ENCODE measurements at regions not wholly inside any gene's neighbourhood (a gene's known extent, or its start where the extent isn't known, plus 50 kb on each side); places are given as distances from the start of the nearest gene placed in this dataset.

GRCh38 chr10:10776363-10776762 is 241.3 kb upstream of the CELF2 start:
- TF ChIP-seq CTCF (IDR thresholded peaks at IDR 0.05; ENCODE audit: low read depth, low read length, missing input control) (no peak), GABPA (IDR thresholded peaks at IDR 0.05 in 1 of 2, conservative IDR thresholded peaks at IDR 0.05 in 1 of 2) (no peak), REST (IDR thresholded peaks at IDR 0.05) (no peak), ATF3 (IDR thresholded peaks at IDR 0.05) (no peak), MAX (IDR thresholded peaks at IDR 0.05) (no peak), JUND (IDR thresholded peaks at IDR 0.05) (no peak)
